Right lobe of liver (tissue), 4 donors: ENCODE measurements at regions not wholly inside any gene's neighbourhood (a gene's known extent, or its start where the extent isn't known, plus 50 kb on each side); places are given as distances from the start of the nearest gene placed in this dataset.

Source experiments
- CTCF ChIP-seq, 4 donors: fragments of 200-600 bp in 3 of 4; fragments of 450-650 bp in 1 of 4; IDR thresholded peaks; one replicate each; pipeline versions ENCODE4 v1.5.1 to v1.8.0; 2016 to 2022; ENCODE audit warnings: antibody characterized with exemption in 4 of 4, mild to moderate bottlenecking in 2 of 4
- POLR2A ChIP-seq: fragments of 450-650 bp; IDR thresholded peaks from one replicate; pipeline ENCODE4 v1.6.1; 2017; ENCODE audit warnings: antibody characterized with exemption, mild to moderate bottlenecking
- donor health status: DM: no; HTN: no; CAD: no.
- donor health status: DM: no; HTN: no; CAD: no.
- donor health status: DM: no; HTN: yes; CAD: no.

DNA sequence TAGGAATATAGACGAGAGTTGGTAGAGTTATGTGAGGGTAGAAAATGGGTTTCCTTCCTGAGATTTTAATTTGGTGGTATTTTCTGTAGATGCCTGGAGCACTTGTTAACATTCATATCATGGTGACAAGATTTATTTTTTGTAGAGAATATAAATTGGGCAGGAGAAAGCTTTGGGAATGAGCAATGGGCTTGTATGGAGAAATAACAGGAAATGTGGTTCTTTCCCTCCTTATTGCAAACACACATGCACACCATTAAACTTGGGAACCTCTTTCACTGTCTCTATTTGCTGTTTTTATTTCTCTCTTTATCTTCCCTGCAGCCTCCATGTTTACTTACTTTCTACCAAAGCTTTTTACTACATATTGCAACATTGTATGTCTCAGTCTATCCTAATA lies 1653.6 kb downstream of the OLFM4 start:
- TF ChIP-seq POLR2A (no peak), CTCF (IDR thresholded peaks at IDR 0.05) (no peak)
